Activated CD4-positive, alpha-beta T cell treated with anti-CD3 and anti-CD28 coated beads, Interleukin-2, amount 10 ng/mL, durations not matched to agents 7 days and 5 days (primary cell): ENCODE measurements at regions not wholly inside any gene's neighbourhood (a gene's known extent, or its start where the extent isn't known, plus 50 kb on each side); places are given as distances from the start of the nearest gene placed in this dataset.
"Not testable (repeated sequence)": the region's sequence is repeated elsewhere in the genome, so short reads cannot be mapped to it uniquely, and the experiment has no call there.

Source experiments
- CTCF ChIA-PET: fragments of 350-600 bp; sonication (Branson Sonifier 250); formaldehyde crosslinking; loops from one replicate; lab custom pipeline; 2021; ENCODE audit warnings: antibody characterized with exemption; lab: Charles Lee
- POLR2A ChIA-PET: fragments of 350-600 bp; sonication (Branson Sonifier 250); formaldehyde crosslinking; loops from one replicate; lab custom pipeline; 2021; ENCODE audit warnings: antibody characterized with exemption; lab: Charles Lee
- DNase-seq: peaks from one replicate; pipeline ENCODE4 v3.0.0-alpha.2; 2020
- H3K27ac Mint-ChIP-seq: one replicate; pipeline ENCODE4 v1.8.0; 2021; ENCODE audit warnings: mild to moderate bottlenecking, moderate library complexity, mixed read lengths
- H3K27me3 Mint-ChIP-seq: one replicate; pipeline ENCODE4 v1.8.0; 2021; ENCODE audit warnings: mixed read lengths
- H3K36me3 Mint-ChIP-seq: one replicate; pipeline ENCODE4 v1.8.0; 2021; ENCODE audit warnings: low read depth, mixed read lengths
- H3K4me1 Mint-ChIP-seq: one replicate; pipeline ENCODE4 v1.8.0; 2021; ENCODE audit warnings: mixed read lengths
- H3K4me3 Mint-ChIP-seq: one replicate; pipeline ENCODE4 v1.8.0; 2021; ENCODE audit warnings: mild to moderate bottlenecking, moderate library complexity, mixed read lengths
- H3K9me3 Mint-ChIP-seq: one replicate; pipeline ENCODE4 v1.8.0; 2021; ENCODE audit warnings: mixed read lengths

- POLR2A ChIA-PET: no interaction called here
- no peak overlapping the region for H3K4me3 Mint-ChIP-seq
- no peaks in the 10 kb centered on the region for H3K4me1 Mint-ChIP-seq
- no peaks in the 10 kb centered on the region for H3K9me3 Mint-ChIP-seq
- CTCF ChIA-PET: no interaction called here
- no peaks in the 10 kb centered on the region for H3K27me3 Mint-ChIP-seq
- no peak overlapping the region for H3K27ac Mint-ChIP-seq
- DNase-seq: no peak
- no peaks in the 10 kb centered on the region for H3K36me3 Mint-ChIP-seq
These were observed 429.9 kb downstream of the SPRY2 start for GRCh38 chr13:79910875-79911540.

DNA sequence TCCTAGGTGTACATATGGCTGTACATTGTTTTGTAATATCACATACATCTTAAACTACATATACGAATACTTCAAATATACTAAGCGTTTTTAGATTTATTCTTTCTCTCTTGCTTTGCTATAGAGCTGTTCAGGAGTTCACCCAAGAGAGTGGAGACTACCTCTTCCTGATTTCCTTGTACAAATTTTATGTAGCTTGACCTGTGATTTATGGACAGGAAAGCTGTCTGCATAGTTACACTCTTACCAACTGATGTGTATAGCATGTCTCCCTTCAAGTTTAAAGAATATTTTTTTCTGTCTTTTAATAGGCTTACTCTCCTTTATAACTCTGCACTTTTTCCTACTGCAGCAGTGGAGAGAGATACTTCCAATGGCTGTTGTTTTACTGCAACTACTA lies 428.7 kb downstream of the NDFIP2 start:
- H3K27me3 Mint-ChIP-seq: no peaks in the 10 kb centered on the region
- DNase-seq: no peak

DNA sequence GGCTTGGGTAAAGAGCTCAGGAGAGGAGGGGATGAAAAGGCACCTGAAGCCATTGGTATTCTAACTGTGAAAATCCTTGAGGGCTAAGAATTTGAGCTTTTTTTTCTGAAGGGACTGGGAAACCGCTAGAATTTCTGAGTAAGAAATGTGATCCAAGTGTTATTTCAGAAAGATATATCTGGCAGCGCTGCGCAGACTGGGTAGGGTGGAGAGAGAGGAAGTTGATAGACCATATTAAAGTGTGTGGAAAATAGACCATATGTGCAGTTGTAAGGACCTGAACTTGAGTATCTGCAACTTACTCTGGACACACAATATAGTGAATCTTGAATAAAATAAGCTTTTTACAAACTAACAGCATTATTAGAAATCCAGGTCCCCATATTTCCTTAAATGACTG lies 427.4 kb downstream of the NDFIP2 start:
- no peaks in the 10 kb centered on the region for H3K36me3 Mint-ChIP-seq
- no peak overlapping the region for H3K27ac Mint-ChIP-seq
- POLR2A ChIA-PET: no interaction called here
- no peak for DNase-seq
- no peaks in the 10 kb centered on the region for H3K27me3 Mint-ChIP-seq
- no peaks in the 10 kb centered on the region for H3K9me3 Mint-ChIP-seq
- H3K4me3 Mint-ChIP-seq: no peak overlapping the region
- CTCF ChIA-PET: no interaction called here
- H3K4me1 Mint-ChIP-seq: no peaks in the 10 kb centered on the region

More for the DNA sequence above, 428.7 kb downstream of the NDFIP2 start:
- H3K36me3 Mint-ChIP-seq: no peaks in the 10 kb centered on the region
- no peaks in the 10 kb centered on the region for H3K4me1 Mint-ChIP-seq
- H3K27ac Mint-ChIP-seq: no peak overlapping the region
- H3K4me3 Mint-ChIP-seq: no peak overlapping the region
- no peaks in the 10 kb centered on the region for H3K9me3 Mint-ChIP-seq
- ChIA-PET CTCF (interaction anchor here (0.5 kb wide), 1 partner anchor 1768 kb away, joined by 4 read pairs; no protein-coding TSS in a partner anchor), POLR2A (no interaction called here)

GRCh38 chr13:79907527-79907926 lies 426.6 kb downstream of the NDFIP2 start:
- H3K27ac Mint-ChIP-seq: no peak overlapping the region
- H3K27me3 Mint-ChIP-seq: no peaks in the 10 kb centered on the region
- H3K4me1 Mint-ChIP-seq: no peaks in the 10 kb centered on the region
- POLR2A ChIA-PET: no interaction called here
- H3K4me3 Mint-ChIP-seq: no peak overlapping the region
- no peak for DNase-seq
- H3K36me3 Mint-ChIP-seq: no peaks in the 10 kb centered on the region
- CTCF ChIA-PET: no interaction called here
- no peaks in the 10 kb centered on the region for H3K9me3 Mint-ChIP-seq

DNA sequence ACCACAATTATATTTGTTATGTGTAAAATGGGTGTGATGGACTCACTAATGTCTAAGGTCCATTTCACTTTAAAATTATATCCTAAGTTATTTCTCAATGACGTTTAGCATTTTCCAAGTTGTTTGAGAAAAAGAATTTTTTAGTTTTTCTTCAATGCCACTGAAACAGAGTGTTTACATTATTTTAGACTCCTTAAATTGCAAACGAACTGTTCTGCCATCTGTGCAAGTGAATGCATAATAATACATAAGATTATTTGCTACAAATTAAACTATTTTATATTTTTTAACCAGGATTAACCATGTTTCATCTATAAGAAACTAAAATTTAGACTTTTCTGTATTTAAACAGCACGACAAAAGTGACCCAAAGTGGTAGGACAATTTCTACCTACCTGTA lies 425.4 kb downstream of the NDFIP2 start:
- H3K36me3 Mint-ChIP-seq: no peaks in the 10 kb centered on the region
- H3K4me3 Mint-ChIP-seq: no peak overlapping the region
- H3K9me3 Mint-ChIP-seq: no peaks in the 10 kb centered on the region
- ChIA-PET POLR2A (no interaction called here), CTCF (no interaction called here)
- H3K27ac Mint-ChIP-seq: no peak overlapping the region
- no peaks in the 10 kb centered on the region for H3K27me3 Mint-ChIP-seq
- DNase-seq: no peak
- H3K4me1 Mint-ChIP-seq: no peaks in the 10 kb centered on the region

- Mint-ChIP-seq H3K4me3 (no peak overlapping the region), H3K36me3 (no peaks in the 10 kb centered on the region), H3K4me1 (no peaks in the 10 kb centered on the region), H3K27ac (no peak overlapping the region), H3K9me3 (no peaks in the 10 kb centered on the region), H3K27me3 (no peaks in the 10 kb centered on the region)
- ChIA-PET CTCF (interaction anchor here (0.9 kb wide), 1 partner anchor 18 kb away, joined by 4 read pairs; no protein-coding TSS in a partner anchor), POLR2A (no interaction called here)
- no peak for DNase-seq
These were observed 424.1 kb downstream of the NDFIP2 start for GRCh38 chr13:79905018-79905417.

DNA sequence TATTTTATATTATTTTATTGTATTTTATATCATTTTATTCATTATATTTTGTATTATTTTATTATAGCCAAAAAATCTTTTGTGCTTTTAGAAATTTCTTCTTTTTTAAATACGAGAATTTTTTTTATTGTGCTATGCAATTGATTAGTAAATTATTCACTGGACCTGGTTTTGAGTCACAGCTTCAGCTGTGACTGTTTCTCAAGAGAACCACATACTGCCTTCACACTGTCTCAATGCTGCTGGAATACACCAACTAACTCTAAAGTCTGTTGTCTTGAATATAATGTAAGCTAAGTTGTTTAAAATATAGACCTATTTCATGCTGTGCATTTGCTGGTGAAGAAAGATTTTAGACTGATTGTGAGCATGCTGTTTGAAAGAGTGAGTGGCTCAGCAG lies 423.6 kb downstream of the NDFIP2 start:
- ChIA-PET POLR2A (no interaction called here), CTCF (interaction anchor here (0.9 kb wide), 1 partner anchor 18 kb away, joined by 4 read pairs; no protein-coding TSS in a partner anchor)
- Mint-ChIP-seq H3K4me1 (no peaks in the 10 kb centered on the region), H3K4me3 (no peak overlapping the region), H3K27me3 (no peaks in the 10 kb centered on the region), H3K27ac (no peak overlapping the region), H3K9me3 (no peaks in the 10 kb centered on the region), H3K36me3 (no peaks in the 10 kb centered on the region)
- DNase-seq: no peak

GRCh38 chr13:79901336-79901735 lies 420.4 kb downstream of the NDFIP2 start:
- H3K4me1 Mint-ChIP-seq: peaks cover 4% of the 10 kb centered on the region
- ChIA-PET POLR2A (no interaction called here), CTCF (no interaction called here)
- H3K4me3 Mint-ChIP-seq: no peak overlapping the region
- no peak overlapping the region for H3K27ac Mint-ChIP-seq
- no peaks in the 10 kb centered on the region for H3K9me3 Mint-ChIP-seq
- no peaks in the 10 kb centered on the region for H3K36me3 Mint-ChIP-seq
- no peaks in the 10 kb centered on the region for H3K27me3 Mint-ChIP-seq
- no peak for DNase-seq

DNA sequence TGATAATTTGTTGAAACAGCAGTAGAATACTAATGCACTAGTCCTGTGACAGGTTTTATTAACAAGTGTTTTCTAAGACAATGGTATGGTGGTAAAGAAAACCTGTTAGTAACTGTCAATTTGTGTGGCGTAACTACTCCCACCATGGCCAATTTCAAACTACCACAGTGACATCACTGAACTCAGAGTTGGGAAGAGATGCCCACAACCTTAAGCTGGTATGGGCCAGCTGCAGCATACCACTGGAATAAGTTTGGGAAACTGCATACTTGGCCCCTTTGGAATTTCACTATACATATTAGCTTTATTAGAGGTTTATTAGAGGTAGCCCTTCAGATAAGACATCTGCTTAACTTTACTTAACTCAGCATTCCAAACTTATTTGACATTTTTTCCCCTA lies 419.4 kb downstream of the NDFIP2 start:
- CTCF ChIA-PET: no interaction called here
- Mint-ChIP-seq H3K36me3 (no peaks in the 10 kb centered on the region), H3K9me3 (no peaks in the 10 kb centered on the region), H3K27ac (no peak overlapping the region), H3K27me3 (no peaks in the 10 kb centered on the region), H3K4me1 (peaks cover 4% of the 10 kb centered on the region), H3K4me3 (no peak overlapping the region)
- POLR2A ChIA-PET: no interaction called here
- no peak for DNase-seq

GRCh38 chr13:79898996-79899395 lies 418.0 kb downstream of the NDFIP2 start:
- Mint-ChIP-seq H3K27ac (no peak overlapping the region), H3K4me1 (peaks cover 4% of the 10 kb centered on the region), H3K36me3 (no peaks in the 10 kb centered on the region), H3K27me3 (no peaks in the 10 kb centered on the region), H3K9me3 (no peaks in the 10 kb centered on the region), H3K4me3 (no peak overlapping the region)
- CTCF ChIA-PET: no interaction called here
- DNase-seq: no peak
- POLR2A ChIA-PET: no interaction called here

DNA sequence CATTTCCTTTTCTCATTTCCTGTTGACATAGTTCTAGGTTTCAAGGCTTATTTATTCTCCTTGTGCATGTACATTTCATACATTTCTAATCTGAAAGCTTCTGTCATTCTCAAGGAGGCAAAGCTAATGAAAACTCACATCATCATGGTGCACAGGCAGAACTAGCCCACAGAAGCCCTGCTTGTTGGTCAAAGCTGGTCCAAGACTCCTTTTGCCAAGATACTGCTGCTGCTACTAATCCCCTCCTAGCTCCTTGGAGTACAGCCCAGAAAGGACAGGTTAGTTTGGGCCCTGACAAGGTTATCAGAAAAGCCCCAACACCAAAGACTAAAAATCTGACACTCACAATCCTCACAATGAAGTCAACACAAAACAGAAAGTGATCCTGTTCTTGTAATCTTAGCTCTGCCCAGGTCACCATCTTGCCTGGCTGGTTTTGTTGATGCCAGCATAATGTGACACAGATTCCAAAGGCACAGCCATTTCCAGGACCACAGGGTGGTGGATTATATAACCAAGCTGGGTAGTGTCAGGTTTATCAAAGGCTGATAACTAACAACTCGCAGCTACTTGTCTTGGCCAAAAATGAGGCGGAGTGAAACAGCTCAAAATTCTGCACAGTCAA lies 417.4 kb downstream of the NDFIP2 start:
- ChIA-PET POLR2A (no interaction called here), CTCF (no interaction called here)
- H3K27ac Mint-ChIP-seq: no peak overlapping the region
- no peak overlapping the region for H3K4me3 Mint-ChIP-seq
- DNase-seq: no peak
- no peaks in the 10 kb centered on the region for H3K27me3 Mint-ChIP-seq
- H3K36me3 Mint-ChIP-seq: no peaks in the 10 kb centered on the region
- no peaks in the 10 kb centered on the region for H3K9me3 Mint-ChIP-seq
- H3K4me1 Mint-ChIP-seq: peaks cover 4% of the 10 kb centered on the region

DNA sequence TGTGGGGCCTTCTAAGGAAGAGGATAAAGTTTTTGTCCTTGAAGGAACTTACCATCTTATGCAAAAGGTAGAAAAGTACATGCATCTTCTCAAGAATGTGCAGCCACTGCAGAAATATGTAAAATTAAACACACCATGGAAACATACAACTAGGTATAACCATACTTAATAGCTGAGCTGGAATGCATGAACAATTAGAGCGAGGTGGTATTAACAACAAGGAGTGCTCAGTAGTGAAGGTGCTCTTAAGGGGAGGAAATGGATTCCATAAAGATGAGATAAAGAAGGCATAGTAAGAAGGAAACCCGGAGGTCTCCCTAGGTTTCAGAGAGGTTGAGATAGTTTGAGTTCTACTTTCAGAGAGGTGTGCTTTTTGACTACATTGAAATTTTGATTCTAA lies 415.9 kb downstream of the NDFIP2 start:
- H3K27ac Mint-ChIP-seq: no peak overlapping the region
- no peaks in the 10 kb centered on the region for H3K36me3 Mint-ChIP-seq
- no peaks in the 10 kb centered on the region for H3K27me3 Mint-ChIP-seq
- no peaks in the 10 kb centered on the region for H3K9me3 Mint-ChIP-seq
- H3K4me3 Mint-ChIP-seq: no peak overlapping the region
- DNase-seq: no peak
- CTCF ChIA-PET: no interaction called here
- POLR2A ChIA-PET: no interaction called here
- peaks cover 4% of the 10 kb centered on the region for H3K4me1 Mint-ChIP-seq

- ChIA-PET CTCF (no interaction called here), POLR2A (no interaction called here)
These were observed 414.5 kb downstream of the NDFIP2 start for GRCh38 chr13:79895416-79895815.

GRCh38 chr13:79887278-79887677 lies 406.3 kb downstream of the NDFIP2 start:
- H3K36me3 Mint-ChIP-seq, H3K27me3 Mint-ChIP-seq, H3K27ac Mint-ChIP-seq, POLR2A ChIA-PET, H3K4me3 Mint-ChIP-seq, H3K9me3 Mint-ChIP-seq, H3K4me1 Mint-ChIP-seq, DNase-seq: not testable (repeated sequence)
- CTCF ChIA-PET: interaction anchor here (1.0 kb wide), 1 partner anchor 17 kb away, joined by 4 read pairs; no protein-coding TSS in a partner anchor

More at GRCh38 chr13:79895416-79895815, 414.5 kb downstream of the NDFIP2 start:
- DNase-seq: no peak
- H3K36me3 Mint-ChIP-seq: no peaks in the 10 kb centered on the region
- H3K27ac Mint-ChIP-seq: no peak overlapping the region
- no peaks in the 10 kb centered on the region for H3K27me3 Mint-ChIP-seq
- peaks cover 4% of the 10 kb centered on the region for H3K4me1 Mint-ChIP-seq
- no peak overlapping the region for H3K4me3 Mint-ChIP-seq
- H3K9me3 Mint-ChIP-seq: no peaks in the 10 kb centered on the region
